DOHH2 (cell line): ENCODE measurements at regions not wholly inside any gene's neighbourhood (a gene's known extent, or its start where the extent isn't known, plus 50 kb on each side); places are given as distances from the start of the nearest gene placed in this dataset.

ENCODE experiments used
- EZH2phosphoT487 ChIP-seq: fragments of 200-600 bp; sonication (generic); IDR thresholded peaks from 2 replicates; pipeline ENCODE4 v1.6.1; 2017; ENCODE audit warnings: borderline replicate concordance, mild to moderate bottlenecking, antibody characterized with exemption, low read length, moderate library complexity, mixed read lengths
- TF ChIP-seq, protein P1 (sequence below): fragments of 200-600 bp; sonication (generic); IDR thresholded peaks from one replicate; pipeline ENCODE4 v1.5.1; 2014; ENCODE audit warnings: antibody characterized with exemption, mild to moderate bottlenecking, low read depth, low read length; ENCODE audit not compliant: poor library complexity, severe bottlenecking

DNA sequence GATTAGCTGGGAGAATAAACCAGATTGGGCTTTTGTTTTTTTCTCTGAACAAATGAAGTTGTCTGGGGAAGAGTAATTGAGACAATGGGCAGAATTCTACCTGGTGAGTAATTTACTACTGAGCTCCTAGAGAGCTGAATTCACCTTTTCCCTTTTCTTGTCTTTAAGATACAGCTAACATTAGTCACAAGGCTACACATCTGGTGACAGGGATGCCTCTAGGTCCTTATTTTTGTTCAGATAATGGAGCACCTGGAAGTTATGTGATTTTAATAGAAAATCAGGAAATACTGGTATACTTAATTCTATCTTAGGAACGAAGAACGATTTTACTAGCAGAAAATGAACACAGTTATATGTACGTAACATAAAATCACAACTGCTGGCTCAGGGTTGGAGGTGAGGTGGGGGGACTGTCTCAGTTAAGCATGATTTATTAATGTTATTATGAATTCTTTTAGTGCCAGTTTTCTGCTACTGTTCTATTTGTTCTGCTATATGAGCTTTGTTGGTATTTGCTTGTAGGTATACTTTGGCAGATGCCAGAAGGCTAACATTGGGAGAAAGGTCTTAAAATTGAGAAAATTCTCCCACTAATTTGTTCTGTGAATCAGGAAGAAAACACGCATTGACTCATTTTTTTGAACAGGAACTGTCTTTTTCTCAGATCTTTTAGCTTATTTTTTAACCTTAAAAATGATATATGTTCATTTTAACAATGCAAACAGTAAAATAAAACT is 482.7 kb upstream of the RGS6 start:
- TF ChIP-seq, protein P1, sequence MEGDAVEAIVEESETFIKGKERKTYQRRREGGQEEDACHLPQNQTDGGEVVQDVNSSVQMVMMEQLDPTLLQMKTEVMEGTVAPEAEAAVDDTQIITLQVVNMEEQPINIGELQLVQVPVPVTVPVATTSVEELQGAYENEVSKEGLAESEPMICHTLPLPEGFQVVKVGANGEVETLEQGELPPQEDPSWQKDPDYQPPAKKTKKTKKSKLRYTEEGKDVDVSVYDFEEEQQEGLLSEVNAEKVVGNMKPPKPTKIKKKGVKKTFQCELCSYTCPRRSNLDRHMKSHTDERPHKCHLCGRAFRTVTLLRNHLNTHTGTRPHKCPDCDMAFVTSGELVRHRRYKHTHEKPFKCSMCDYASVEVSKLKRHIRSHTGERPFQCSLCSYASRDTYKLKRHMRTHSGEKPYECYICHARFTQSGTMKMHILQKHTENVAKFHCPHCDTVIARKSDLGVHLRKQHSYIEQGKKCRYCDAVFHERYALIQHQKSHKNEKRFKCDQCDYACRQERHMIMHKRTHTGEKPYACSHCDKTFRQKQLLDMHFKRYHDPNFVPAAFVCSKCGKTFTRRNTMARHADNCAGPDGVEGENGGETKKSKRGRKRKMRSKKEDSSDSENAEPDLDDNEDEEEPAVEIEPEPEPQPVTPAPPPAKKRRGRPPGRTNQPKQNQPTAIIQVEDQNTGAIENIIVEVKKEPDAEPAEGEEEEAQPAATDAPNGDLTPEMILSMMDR: no peak
- no peak for TF ChIP-seq EZH2phosphoT487
